ENCODE measurements at regions not wholly inside any gene's neighbourhood (a gene's known extent, or its start where the extent isn't known, plus 50 kb on each side); places are given as distances from the start of the nearest gene placed in this dataset.
"Not testable (repeated sequence)": the region's sequence is repeated elsewhere in the genome, so short reads cannot be mapped to it uniquely, and the experiment has no call there.

DNA sequence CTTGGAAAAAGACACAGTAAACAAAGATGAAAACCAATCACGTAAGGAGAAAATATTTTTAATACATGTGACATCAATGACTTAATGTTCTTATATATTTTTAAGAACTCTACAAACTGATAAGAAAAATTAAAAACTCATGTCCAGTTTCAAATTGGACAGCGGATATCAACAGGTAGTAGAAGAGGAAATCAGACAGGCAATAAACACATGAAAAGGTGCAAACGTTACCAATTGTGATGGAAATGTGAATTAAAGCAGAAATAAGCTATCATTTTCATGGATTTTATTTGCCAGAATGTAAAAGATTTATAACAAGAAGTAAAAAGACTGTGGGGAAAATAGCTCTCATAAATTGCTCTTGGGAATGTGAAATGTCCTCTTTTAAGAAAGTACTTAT lies 382.3 kb downstream of the DLEU7 start:
- ATAC-seq = no peak
- Mint-ChIP-seq H3K27me3 (no peaks in the 10 kb centered on the region), H3K27ac (no peak overlapping the region), H3K36me3 (no peaks in the 10 kb centered on the region), H3K4me1 (peaks cover 16% of the 10 kb centered on the region), H3K9me3 (no peaks in the 10 kb centered on the region), H3K4me3 (no peak overlapping the region)

DNA sequence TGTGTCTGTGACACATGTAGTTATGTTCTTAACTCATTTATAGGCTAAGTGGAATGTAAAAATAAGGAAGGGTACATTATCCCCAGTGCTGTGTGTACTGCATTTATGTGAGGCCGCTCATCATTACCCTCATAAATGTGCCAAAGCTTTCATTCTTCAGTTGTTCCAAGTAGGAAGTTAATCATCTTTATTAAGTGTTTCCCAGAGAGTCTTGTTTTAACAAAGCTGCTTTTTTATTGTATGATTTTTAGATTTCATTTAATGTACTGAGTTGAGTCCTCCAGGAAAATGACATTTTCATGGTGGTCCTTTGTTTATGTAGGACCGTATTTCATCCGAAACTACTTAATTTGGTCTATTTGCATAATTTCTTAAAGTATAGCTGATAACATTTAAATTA lies 379.8 kb downstream of the DLEU7 start:
- no peak for ATAC-seq
- Mint-ChIP-seq H3K4me1 (no peaks in the 10 kb centered on the region), H3K4me3 (no peak overlapping the region), H3K36me3 (no peaks in the 10 kb centered on the region), H3K9me3 (no peaks in the 10 kb centered on the region), H3K27ac (no peak overlapping the region), H3K27me3 (no peaks in the 10 kb centered on the region)

DNA sequence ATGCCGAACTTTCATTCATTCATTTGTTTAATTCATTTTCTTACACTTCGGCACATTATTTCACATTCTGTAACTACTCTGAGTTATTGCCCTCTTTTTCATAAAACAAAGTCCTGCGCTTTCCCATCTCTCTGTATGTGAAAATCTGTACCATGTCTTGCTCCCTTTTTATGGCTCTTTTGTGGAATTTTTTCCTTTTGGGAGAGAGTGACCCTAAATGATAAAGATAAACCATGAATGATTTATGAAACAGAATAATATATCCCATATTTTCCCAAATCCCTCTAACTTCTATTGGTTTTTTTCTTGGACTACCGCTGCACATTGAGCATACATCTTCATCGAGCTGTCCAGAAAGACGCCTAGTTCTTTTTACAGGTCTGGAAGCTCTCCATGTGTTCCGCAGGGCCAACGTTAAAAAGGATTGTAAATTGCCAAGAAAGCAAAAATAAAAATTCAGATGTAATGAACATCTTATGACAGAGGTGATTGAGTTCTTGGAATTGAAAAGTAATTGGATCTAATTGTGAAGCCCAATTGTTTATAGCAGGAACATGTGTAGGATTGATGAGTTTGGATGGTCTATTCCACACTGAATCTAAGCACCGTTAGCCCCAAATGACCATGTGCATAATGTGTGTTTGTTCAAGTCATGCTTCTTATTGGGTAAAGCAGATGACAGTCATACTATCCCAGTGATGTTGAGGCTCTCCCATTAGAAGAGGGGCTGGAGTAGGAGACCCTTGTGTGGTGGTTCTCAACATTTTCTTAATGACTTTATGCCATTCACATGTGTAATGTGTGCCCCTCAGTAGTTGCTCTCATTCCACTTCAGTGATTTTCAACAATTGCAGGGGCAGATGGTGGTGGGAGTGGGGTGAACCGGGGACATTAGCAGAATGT lies 378.9 kb downstream of the DLEU7 start:
- no peaks in the 10 kb centered on the region for H3K4me1 Mint-ChIP-seq
- no peaks in the 10 kb centered on the region for H3K9me3 Mint-ChIP-seq
- ATAC-seq = no peak
- no peak overlapping the region for H3K4me3 Mint-ChIP-seq
- H3K27ac Mint-ChIP-seq = no peak overlapping the region
- no peaks in the 10 kb centered on the region for H3K27me3 Mint-ChIP-seq
- no peaks in the 10 kb centered on the region for H3K36me3 Mint-ChIP-seq

DNA sequence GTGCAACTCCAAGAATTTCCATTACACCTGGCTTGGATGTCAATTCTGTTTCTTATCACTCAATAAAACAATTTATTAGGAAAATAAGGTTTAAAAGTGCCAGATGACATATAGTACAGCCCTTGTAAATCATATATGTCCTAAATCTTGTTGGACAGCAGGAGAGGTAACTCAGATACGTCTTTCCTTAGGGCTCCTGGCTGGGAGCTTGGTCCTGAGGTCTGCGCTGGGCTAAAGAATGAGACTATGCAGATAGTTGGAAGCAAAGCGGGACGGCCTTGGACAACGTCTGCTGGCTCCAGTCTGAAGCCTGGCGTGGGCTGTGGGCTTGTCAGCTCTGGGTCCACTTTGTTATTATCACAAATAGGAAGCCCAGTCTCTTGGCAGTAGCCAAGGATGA lies 377.0 kb downstream of the DLEU7 start:
- Mint-ChIP-seq H3K36me3 (no peaks in the 10 kb centered on the region), H3K27ac (no peak overlapping the region), H3K4me3 (no peak overlapping the region), H3K27me3 (no peaks in the 10 kb centered on the region), H3K4me1 (no peaks in the 10 kb centered on the region), H3K9me3 (no peaks in the 10 kb centered on the region)
- no peak for ATAC-seq

DNA sequence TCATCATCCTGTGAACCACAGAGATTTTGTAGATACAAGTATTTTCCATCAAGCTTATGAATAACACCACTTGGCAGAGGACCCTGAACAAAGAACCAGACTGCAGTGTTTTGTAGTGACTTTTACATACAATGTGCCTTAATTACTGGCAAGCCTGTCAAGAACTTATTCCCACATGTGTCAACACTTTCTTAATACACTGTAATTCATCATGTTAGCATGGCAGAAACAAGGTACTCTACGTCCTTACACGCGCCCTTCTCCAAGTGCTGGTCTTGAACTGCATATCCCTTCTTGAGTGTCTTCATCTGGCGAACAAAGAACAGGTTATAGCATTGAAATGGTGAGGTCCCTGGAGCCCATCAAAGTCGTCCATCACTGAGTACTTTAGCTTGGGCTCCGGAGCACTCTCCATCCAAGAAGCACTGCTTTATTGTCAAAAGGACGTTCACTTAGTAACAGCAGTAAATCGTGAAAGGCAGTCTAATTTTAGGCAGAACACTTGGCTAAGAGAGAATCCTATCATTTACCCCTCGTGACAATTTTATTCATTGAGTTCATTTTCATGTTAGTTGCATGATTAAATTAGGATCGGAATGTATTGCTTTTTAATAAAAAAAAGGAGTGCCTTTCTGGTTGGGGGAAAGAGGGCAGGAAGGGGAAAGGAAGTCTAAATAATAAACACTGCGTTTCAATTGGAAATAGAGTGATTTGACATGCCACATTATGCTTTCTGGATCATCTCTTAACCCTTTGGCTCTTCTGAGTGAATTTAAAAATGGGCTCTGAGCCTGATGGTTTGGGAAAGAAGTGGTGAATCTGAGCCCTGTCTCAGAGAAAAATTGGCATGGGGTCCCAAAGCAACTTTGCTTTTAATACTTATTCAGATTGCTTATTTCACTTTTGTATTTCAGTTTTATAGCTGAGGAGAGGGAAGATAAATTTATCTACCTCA lies 376.1 kb downstream of the DLEU7 start:
- H3K27me3 Mint-ChIP-seq = no peaks in the 10 kb centered on the region
- no peak overlapping the region for H3K27ac Mint-ChIP-seq
- no peak for ATAC-seq
- no peak overlapping the region for H3K4me3 Mint-ChIP-seq
- H3K36me3 Mint-ChIP-seq = no peaks in the 10 kb centered on the region
- H3K4me1 Mint-ChIP-seq = no peaks in the 10 kb centered on the region
- H3K9me3 Mint-ChIP-seq = no peaks in the 10 kb centered on the region

DNA sequence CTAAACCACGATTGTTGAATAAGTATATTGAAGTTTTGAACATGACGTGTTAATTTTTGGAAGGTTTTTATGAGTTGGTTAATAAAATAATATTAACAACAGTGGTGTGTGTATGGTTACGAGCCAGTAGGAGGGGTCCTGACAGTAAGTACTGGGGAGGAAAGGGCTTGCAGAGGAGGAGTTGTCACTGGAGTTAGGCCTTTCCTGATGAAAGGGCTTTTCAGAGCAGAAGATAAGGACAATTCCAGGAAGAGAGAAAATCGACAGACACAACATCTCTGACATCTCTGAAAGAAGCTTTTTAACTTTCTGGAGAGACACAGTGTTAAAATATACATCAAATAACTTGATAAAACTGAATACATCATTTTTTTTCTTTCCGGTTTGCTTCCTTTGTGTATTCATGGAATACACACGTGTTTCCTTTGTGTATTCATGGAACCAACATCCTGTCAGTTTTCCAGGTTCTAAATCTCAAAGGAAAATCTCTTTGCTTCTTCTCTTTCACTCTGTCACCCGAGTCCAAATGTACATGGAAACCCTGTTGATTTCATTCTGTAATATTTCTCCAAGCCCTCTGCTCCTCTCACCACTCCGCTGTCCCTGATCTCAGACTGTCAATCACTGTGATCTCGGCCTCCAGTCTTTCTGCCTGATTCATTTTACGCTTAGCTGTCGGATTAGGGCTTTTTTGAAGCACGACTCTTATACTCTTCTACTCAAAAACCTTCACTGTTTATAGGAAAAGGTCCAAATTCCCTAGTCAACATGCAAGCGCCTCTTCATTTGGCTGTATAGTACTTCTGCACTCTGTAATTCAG lies 374.4 kb downstream of the DLEU7 start:
- Mint-ChIP-seq H3K9me3 (no peaks in the 10 kb centered on the region), H3K36me3 (no peaks in the 10 kb centered on the region), H3K27ac (no peak overlapping the region), H3K4me3 (no peak overlapping the region), H3K27me3 (no peaks in the 10 kb centered on the region), H3K4me1 (peaks cover 4% of the 10 kb centered on the region)
- ATAC-seq = no peak

DNA sequence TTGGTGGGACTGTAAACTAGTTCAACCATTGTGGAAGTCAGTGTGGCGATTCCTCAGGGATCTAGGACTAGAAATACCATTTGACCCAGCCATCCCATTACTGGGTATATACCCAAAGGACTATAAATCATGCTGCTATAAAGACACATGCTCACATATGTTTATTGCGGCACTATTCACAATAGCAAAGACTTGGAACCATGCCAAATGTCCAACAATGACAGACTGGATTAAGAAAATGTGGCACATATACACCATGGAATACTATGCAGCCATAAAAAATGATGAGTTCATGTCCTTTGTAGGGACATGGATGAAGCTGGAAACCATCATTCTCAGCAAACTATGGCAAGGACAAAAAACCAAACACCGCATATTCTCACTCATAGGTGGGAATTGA lies 370.4 kb downstream of the DLEU7 start:
- not testable (repeated sequence) for H3K36me3 Mint-ChIP-seq, H3K4me3 Mint-ChIP-seq
- peaks cover 20% of the 10 kb centered on the region for H3K4me1 Mint-ChIP-seq

DNA sequence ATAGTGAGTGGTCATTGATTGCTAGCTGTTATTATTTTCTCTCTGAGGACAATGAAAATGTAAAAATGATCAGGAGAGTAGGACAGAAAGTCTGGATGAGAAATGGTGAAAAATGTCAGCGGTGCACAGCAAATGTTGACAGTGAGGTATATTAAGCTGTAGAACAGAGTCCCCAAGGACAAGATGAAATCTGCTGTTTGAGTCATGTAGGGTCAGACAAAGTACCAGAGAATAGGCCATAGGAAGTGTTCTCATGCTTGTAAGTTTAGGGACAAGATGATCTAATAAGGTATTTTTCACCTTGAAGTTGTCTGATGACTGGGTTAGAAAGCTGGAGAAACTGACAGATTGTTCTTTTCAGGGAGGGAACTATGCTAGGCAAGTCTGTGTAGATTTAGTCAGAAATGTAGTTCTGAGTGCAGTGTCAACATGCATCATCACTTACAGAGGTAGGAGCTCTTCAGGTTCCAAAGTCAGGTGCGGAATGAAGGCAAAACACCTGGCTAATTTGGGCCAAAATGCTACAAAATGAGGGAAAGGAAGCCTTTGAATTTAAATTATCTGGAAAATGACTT lies 369.3 kb downstream of the DLEU7 start:
- ATAC-seq = peak; percentile 66
- H3K27ac Mint-ChIP-seq = peak overlapping the region; percentile 17
- H3K4me1 Mint-ChIP-seq = peaks cover 20% of the 10 kb centered on the region
- H3K27me3 Mint-ChIP-seq = no peaks in the 10 kb centered on the region
- H3K9me3 Mint-ChIP-seq = no peaks in the 10 kb centered on the region
- no peaks in the 10 kb centered on the region for H3K36me3 Mint-ChIP-seq
- no peak overlapping the region for H3K4me3 Mint-ChIP-seq

More for the DNA sequence above, 370.4 kb downstream of the DLEU7 start:
- H3K9me3 Mint-ChIP-seq, H3K27me3 Mint-ChIP-seq, H3K27ac Mint-ChIP-seq, ATAC-seq: not testable (repeated sequence)

DNA sequence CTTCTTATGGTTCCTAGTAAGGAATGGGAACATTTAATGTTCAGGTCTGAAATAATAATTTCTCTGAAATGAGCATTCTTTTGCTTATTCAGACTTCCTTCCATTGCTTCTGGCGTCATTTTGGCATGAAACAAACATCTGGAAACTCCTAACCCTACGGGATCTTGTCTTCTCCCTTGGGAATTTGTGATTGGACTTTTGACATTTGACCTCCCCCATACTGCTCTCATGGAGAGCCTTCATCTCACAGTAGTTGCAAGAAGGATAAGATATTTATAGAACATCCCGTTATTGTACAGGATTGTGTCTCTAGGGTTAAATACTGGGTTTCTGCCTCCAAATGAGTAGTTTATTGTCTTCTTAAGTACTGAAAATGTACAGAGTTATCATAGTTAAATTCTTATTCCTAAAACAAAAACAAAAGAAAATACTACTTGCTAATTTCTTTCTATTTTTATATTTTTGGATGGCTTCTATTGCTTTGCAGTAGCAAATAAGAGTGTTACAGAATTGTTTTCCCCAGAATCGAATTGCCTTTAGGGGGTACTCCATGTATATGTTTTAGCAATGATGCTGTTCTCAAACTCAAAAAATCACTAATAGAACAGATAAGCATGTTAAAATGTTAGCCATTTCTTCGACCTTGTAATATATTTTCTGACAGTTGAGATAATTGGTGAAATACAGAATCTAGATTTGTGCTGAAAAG lies 366.8 kb downstream of the DLEU7 start:
- Mint-ChIP-seq H3K4me3 (no peak overlapping the region), H3K9me3 (no peaks in the 10 kb centered on the region), H3K27me3 (no peaks in the 10 kb centered on the region), H3K4me1 (peaks cover 27% of the 10 kb centered on the region), H3K36me3 (no peaks in the 10 kb centered on the region), H3K27ac (no peak overlapping the region)
- no peak for ATAC-seq

DNA sequence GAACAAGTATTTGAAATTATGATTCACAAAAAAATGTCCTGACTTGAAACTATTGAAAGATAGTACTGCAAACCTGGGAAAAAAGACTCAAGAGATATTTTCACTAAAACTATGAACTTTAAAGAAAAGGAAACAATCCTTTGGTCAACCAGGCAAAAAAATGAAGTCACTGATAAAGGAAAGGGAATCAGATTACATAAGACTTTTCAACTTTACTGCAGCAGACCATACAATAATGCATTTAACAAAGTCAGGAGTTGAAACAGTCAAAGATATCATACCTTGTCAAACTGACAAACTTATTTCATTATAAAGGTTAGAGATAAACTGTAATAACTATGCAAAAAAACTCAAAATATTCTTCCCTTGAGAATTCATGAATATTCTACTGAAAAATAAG lies 361.6 kb downstream of the DLEU7 start:
- H3K27ac Mint-ChIP-seq = no peak overlapping the region
- H3K9me3 Mint-ChIP-seq = no peaks in the 10 kb centered on the region
- no peaks in the 10 kb centered on the region for H3K36me3 Mint-ChIP-seq
- H3K4me3 Mint-ChIP-seq = no peak overlapping the region
- H3K27me3 Mint-ChIP-seq = no peaks in the 10 kb centered on the region
- ATAC-seq = no peak
- H3K4me1 Mint-ChIP-seq = peaks cover 18% of the 10 kb centered on the region

DNA sequence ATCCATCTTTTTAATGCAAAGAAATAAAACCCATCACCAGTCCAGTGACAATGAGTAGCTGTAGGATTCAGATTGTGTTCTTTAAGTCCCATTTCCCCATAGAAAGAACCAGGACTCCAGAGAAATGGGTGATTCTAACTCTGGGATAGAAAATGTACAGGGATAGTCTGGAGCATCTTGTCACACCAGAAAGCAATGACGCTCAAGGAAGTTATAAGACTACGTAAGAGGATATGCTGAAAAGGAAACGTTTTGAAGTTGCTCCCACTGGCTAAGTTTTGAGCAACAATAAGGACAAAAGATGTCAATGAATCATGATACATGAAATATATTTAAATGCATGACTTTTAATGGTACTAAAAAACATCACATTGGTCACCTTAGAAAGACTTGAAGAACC lies 360.1 kb downstream of the DLEU7 start:
- Mint-ChIP-seq H3K36me3 (no peaks in the 10 kb centered on the region), H3K27me3 (no peaks in the 10 kb centered on the region), H3K4me3 (no peak overlapping the region), H3K9me3 (no peaks in the 10 kb centered on the region), H3K4me1 (peaks cover 7% of the 10 kb centered on the region), H3K27ac (no peak overlapping the region)
- no peak for ATAC-seq

DNA sequence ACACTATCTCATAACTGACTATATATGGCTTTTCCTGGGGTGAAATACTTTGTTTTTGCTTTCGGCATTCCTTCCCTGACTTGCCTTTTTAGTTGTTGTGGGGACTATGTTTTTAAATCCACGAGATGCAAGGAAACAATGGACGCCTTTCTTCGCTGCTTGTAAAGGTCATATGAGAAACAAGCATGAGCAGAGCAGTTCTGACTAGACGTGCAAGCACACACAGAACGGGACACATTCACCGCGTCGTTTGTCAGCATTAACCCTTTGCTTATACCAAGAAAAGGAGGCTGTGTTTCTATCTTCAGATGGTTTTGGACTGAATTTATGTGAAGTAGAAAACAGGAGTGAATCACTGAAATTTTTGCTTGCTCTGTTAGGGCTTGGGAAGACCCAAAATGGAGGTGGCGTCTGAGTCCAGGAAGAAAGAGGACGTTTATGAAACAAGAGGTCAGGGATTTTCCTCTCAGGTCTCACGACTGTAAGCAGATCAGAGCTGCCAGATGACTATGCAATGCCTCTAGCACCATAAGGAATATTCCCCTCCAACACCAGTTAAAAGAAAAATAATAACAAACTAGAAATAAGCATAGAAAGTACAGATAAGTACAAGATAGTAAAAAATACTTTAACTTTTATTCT lies 358.9 kb downstream of the DLEU7 start:
- Mint-ChIP-seq H3K27me3 (no peaks in the 10 kb centered on the region), H3K9me3 (no peaks in the 10 kb centered on the region), H3K4me1 (peaks cover 7% of the 10 kb centered on the region), H3K27ac (no peak overlapping the region), H3K4me3 (no peak overlapping the region), H3K36me3 (no peaks in the 10 kb centered on the region)
- no peak for ATAC-seq

DNA sequence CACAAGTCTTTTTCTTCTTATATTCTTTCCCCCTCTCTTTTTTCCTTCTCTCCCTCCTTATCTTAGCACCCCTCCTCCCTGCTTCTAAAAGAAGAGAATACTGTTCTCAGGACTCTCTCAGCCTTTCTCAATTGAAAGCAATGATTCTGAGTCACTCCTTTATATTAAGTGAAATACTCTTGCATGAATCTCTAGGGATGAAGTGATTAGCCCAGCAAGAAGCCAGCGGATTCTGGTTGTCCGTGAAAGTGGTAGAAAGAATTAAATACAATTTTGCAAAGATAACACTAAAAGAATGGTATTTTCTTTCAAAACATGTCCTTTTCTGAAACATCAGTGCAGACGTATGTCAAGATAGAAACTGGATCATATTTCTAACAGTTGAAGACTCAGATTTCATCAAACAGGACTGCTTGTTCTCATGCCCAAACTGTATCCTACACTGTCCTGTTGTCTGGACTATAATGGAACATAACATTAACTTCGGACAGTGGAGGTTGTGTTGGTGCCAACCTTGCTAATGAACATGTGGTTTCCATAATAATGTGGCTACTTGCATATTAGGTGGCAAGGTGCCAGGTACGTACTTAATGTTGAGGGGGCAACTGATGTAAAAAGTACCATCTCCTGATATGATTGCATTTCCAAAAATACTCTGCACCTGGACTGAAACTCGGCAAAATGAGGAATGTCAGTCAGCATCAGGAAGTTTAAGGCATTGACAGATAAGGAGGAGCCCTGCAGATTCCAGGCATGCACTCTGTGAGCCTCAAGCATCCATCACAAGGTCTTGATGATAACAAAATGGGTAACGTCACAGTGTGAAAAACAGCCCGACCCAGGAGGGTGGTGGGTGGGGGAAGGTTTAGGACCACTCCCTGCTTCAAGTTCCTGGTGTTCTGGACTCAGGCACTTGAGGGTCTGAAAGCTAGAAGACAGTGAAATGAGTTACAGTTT lies 357.2 kb downstream of the DLEU7 start:
- H3K4me3 Mint-ChIP-seq = no peak overlapping the region
- H3K27ac Mint-ChIP-seq = no peak overlapping the region
- no peaks in the 10 kb centered on the region for H3K36me3 Mint-ChIP-seq
- H3K27me3 Mint-ChIP-seq = no peaks in the 10 kb centered on the region
- peaks cover 1% of the 10 kb centered on the region for H3K4me1 Mint-ChIP-seq
- ATAC-seq = no peak
- H3K9me3 Mint-ChIP-seq = no peaks in the 10 kb centered on the region
